ENCODE measurements at regions not wholly inside any gene's neighbourhood (a gene's known extent, or its start where the extent isn't known, plus 50 kb on each side); places are given as distances from the start of the nearest gene placed in this dataset.
A peak's percentile ranks its signal among the peaks of the same experiment; 100 is the strongest.

GRCh38 chr16:86074651-86075487 lies 175.9 kb downstream of the IRF8 start:
- H3K36me3 Mint-ChIP-seq, result no peaks in the 10 kb centered on the region
- TF ChIP-seq EZH2phosphoT487 (IDR thresholded peaks at IDR 0.05), result no peak
- TF ChIP-seq CTCF (IDR thresholded peaks at IDR 0.05), result no peak
- no peak for TF ChIP-seq EZH2 (IDR thresholded peaks at IDR 0.05)
- no peaks in the 10 kb centered on the region for H3K9me3 ChIP-seq (ENCODE audit: low read depth)
- no peak overlapping the region for H3K27ac ChIP-seq
- peaks cover 34% of the 10 kb centered on the region for H3K27me3 ChIP-seq
- H4K20me1 ChIP-seq (ENCODE audit: low read depth), result peaks cover 8% of the 10 kb centered on the region
- peak; percentile 85 for DNase-seq (ENCODE audit: low spot score)
- peaks cover 15% of the 10 kb centered on the region for H3F3A ChIP-seq (ENCODE audit: low read depth)
- no peak overlapping the region for H3K9ac ChIP-seq
- H3K4me3 Mint-ChIP-seq, result no peak overlapping the region
- no peaks in the 10 kb centered on the region for H3K79me2 ChIP-seq (ENCODE audit: low read depth)
- no peak overlapping the region for H3K27ac Mint-ChIP-seq
- peaks cover 65% of the 10 kb centered on the region for H3K27me3 Mint-ChIP-seq (ENCODE audit: insufficient read depth, low read depth)
- peaks cover 3% of the 10 kb centered on the region for H3K9me3 Mint-ChIP-seq
- no peak overlapping the region for H3K4me3 ChIP-seq
- H3K36me3 ChIP-seq, result no peaks in the 10 kb centered on the region
- H2AFZ ChIP-seq (replicated peaks), result no peak overlapping the region
- H3K4me1 ChIP-seq, result peaks cover 19% of the 10 kb centered on the region
- H3K4me1 Mint-ChIP-seq, result peaks cover 26% of the 10 kb centered on the region
- H3K4me2 ChIP-seq, result peak overlapping the region; percentile 61

GRCh38 chr16:86075488-86075785 lies 176.5 kb downstream of the IRF8 start:
- peaks cover 34% of the 10 kb centered on the region for H3K27me3 ChIP-seq
- Mint-ChIP-seq H3K4me3 (no peak overlapping the region), H3K4me1 (peaks cover 25% of the 10 kb centered on the region), H3K9me3 (peaks cover 3% of the 10 kb centered on the region), H3K36me3 (no peaks in the 10 kb centered on the region), H3K27me3 (ENCODE audit: insufficient read depth, low read depth) (peaks cover 64% of the 10 kb centered on the region), H3K27ac (no peak overlapping the region)
- H3K9me3 ChIP-seq (ENCODE audit: low read depth), result no peaks in the 10 kb centered on the region
- H3K4me1 ChIP-seq, result peaks cover 19% of the 10 kb centered on the region
- TF ChIP-seq CTCF (IDR thresholded peaks at IDR 0.05), result no peak
- TF ChIP-seq EZH2phosphoT487 (IDR thresholded peaks at IDR 0.05), result no peak
- TF ChIP-seq EZH2 (IDR thresholded peaks at IDR 0.05), result no peak
- H3K4me2 ChIP-seq, result no peak overlapping the region
- H3K79me2 ChIP-seq (ENCODE audit: low read depth), result no peaks in the 10 kb centered on the region
- H2AFZ ChIP-seq (replicated peaks), result no peak overlapping the region
- peaks cover 8% of the 10 kb centered on the region for H4K20me1 ChIP-seq (ENCODE audit: low read depth)
- no peak for DNase-seq (ENCODE audit: low spot score)
- no peak overlapping the region for H3K27ac ChIP-seq
- H3F3A ChIP-seq (ENCODE audit: low read depth), result peaks cover 15% of the 10 kb centered on the region
- no peak overlapping the region for H3K9ac ChIP-seq
- H3K4me3 ChIP-seq, result no peak overlapping the region
- no peaks in the 10 kb centered on the region for H3K36me3 ChIP-seq

DNA sequence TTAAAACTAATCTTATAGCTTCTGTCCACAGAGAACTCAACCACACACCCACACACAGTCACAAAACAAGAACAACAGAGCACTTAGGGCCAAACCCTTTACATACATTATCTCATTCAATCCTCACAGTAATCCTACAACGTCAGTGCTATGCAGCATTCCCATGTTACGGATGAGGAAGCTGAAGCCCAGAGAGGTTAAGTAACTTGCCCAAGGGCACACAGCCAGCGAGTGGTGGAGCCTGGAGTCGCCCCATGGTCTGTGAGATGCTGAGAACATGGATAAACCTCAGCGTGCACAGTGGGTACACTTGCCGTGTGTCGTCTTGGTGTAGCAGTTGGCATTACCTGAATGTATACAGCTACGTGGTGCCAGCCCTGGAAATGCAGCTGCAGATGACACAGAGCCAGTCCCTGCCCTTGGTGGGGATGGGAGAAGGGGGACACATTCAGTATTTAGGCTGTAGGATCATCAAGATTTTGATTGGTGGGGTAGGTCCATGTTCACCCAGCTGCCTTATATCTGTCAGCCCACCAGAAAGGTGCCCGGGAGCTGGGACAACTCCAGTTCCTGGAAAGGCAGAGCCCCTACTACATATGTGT lies 177.0 kb downstream of the IRF8 start:
- peaks cover 19% of the 10 kb centered on the region for H3K4me1 ChIP-seq
- DNase-seq (ENCODE audit: low spot score), result no peak
- no peaks in the 10 kb centered on the region for H3K36me3 ChIP-seq
- no peak overlapping the region for H3K27ac ChIP-seq
- H3K9ac ChIP-seq, result no peak overlapping the region
- TF ChIP-seq CTCF (IDR thresholded peaks at IDR 0.05) (no peak), EZH2 (IDR thresholded peaks at IDR 0.05) (no peak), EZH2phosphoT487 (IDR thresholded peaks at IDR 0.05) (no peak)
- H3K4me2 ChIP-seq, result no peak overlapping the region
- peaks cover 34% of the 10 kb centered on the region for H3K27me3 ChIP-seq
- Mint-ChIP-seq H3K9me3 (peaks cover 3% of the 10 kb centered on the region), H3K36me3 (no peaks in the 10 kb centered on the region), H3K4me3 (no peak overlapping the region), H3K4me1 (peaks cover 21% of the 10 kb centered on the region), H3K27ac (no peak overlapping the region), H3K27me3 (ENCODE audit: insufficient read depth, low read depth) (peaks cover 60% of the 10 kb centered on the region)
- no peak overlapping the region for H2AFZ ChIP-seq (replicated peaks)
- no peaks in the 10 kb centered on the region for H3K79me2 ChIP-seq (ENCODE audit: low read depth)
- no peaks in the 10 kb centered on the region for H3K9me3 ChIP-seq (ENCODE audit: low read depth)
- H3K4me3 ChIP-seq, result no peak overlapping the region
- H4K20me1 ChIP-seq (ENCODE audit: low read depth), result peaks cover 8% of the 10 kb centered on the region
- H3F3A ChIP-seq (ENCODE audit: low read depth), result peaks cover 15% of the 10 kb centered on the region

Data from neural progenitor cell (in vitro differentiated cells).